Left lung (tissue), 4 donors: ENCODE measurements at regions not wholly inside any gene's neighbourhood (a gene's known extent, or its start where the extent isn't known, plus 50 kb on each side); places are given as distances from the start of the nearest gene placed in this dataset.
"Not testable (repeated sequence)": the region's sequence is repeated elsewhere in the genome, so short reads cannot be mapped to it uniquely, and the experiment has no call there.

Source experiments
- ATAC-seq: fragments of 200-7000 bp; cut with Tn5 transposase; one replicate; pipeline ENCODE4 v1.9.1; 2020; ENCODE audit warnings: moderate library complexity
- DNase-seq, 4 donors: peaks; one replicate each; pipeline ENCODE4 v3.0.0-alpha.2; 2013 to 2020
- H3K27ac ChIP-seq, 2 donors: fragments of 200-600 bp; sonication (generic) in 1 of 2; one replicate each; pipeline versions ENCODE4 v1.5.0 to v1.8.0; 2020 to 2021
- H3K27me3 ChIP-seq, 2 donors: fragments of 200-600 bp; sonication (generic) in 1 of 2; one replicate each; pipeline versions ENCODE4 v1.5.0 to v1.8.0; 2020 to 2021
- H3K36me3 ChIP-seq, 2 donors: fragments of 200-600 bp; sonication (generic) in 1 of 2; one replicate each; pipeline versions ENCODE4 v1.5.0 to v1.8.0; 2020 to 2021
- H3K4me1 ChIP-seq, 2 donors: fragments of 200-600 bp; one replicate each; pipeline ENCODE4 v1.8.0; 2021
- H3K4me3 ChIP-seq, 2 donors: fragments of 200-600 bp; sonication (generic) in 1 of 2; one replicate each; pipeline versions ENCODE4 v1.5.0 to v1.8.0; 2020 to 2021; ENCODE audit warnings: mild to moderate bottlenecking in 1 of 2
- H3K9me3 ChIP-seq, 2 donors: fragments of 200-600 bp; sonication (generic) in 1 of 2; one replicate each; pipeline versions ENCODE4 v1.5.0 to v1.8.0; 2020 to 2021
- CTCF ChIP-seq, 2 donors: fragments of 200-600 bp; sonication (generic) in 1 of 2; IDR thresholded peaks; one replicate each; pipeline versions ENCODE4 v1.5.0 to v1.8.0; 2021; ENCODE audit warnings: antibody characterized with exemption in 2 of 2
- intact Hi-C, 2 donors: fragments of 100-400 bp; cut with DNase I; formaldehyde crosslinking; loops; one replicate each; pipeline versions ENCODE4 v1.11.2 to v1.14.2; 2022
- donor health status: DM: no; HTN: yes; CAD: no.
- donor health status: DM: no; HTN: no; CAD: no.

- no peak overlapping the region for H3K27ac ChIP-seq
- no peaks in the 10 kb centered on the region for H3K9me3 ChIP-seq
- DNase-seq: no peak
- H3K27me3 ChIP-seq: no peaks in the 10 kb centered on the region
- TF ChIP-seq CTCF (IDR thresholded peaks at IDR 0.05): no peak
- no peak overlapping the region for H3K4me3 ChIP-seq
- ATAC-seq: no peak
- intact Hi-C loops: no loop called here
- H3K36me3 ChIP-seq: no peaks in the 10 kb centered on the region
- no peaks in the 10 kb centered on the region for H3K4me1 ChIP-seq
Observed at GRCh38 chr3:27025718-27026117, 343.5 kb downstream of the NEK10 start.

GRCh38 chr3:27031476-27031875 lies 337.7 kb downstream of the NEK10 start:
- H3K4me1 ChIP-seq: no peaks in the 10 kb centered on the region
- no peaks in the 10 kb centered on the region for H3K9me3 ChIP-seq
- H3K4me3 ChIP-seq: no peak overlapping the region
- ATAC-seq: no peak
- no peaks in the 10 kb centered on the region for H3K27me3 ChIP-seq
- no peak for DNase-seq
- no peaks in the 10 kb centered on the region for H3K36me3 ChIP-seq
- no peak for TF ChIP-seq CTCF (IDR thresholded peaks at IDR 0.05)
- H3K27ac ChIP-seq: no peak overlapping the region
- intact Hi-C loops: no loop called here

DNA sequence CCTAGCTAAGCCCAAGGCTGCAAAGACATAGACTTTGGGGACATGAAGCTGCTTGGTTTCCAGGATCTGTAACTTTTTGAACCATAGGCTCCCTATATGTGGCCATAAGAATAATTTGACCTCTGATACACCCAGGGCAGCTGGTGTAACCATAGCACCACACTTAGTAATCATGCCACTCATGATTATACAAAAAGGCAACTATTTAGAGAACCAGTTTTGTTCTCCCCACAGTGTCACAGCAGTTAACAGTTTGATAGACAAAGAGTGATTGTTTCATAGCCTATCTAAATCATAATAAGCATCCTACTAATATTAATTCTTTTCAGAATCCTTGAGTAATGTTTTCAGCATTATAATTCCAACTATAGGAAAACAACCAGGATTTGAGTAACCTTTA lies 334.9 kb downstream of the NEK10 start:
- ATAC-seq (no peak), DNase-seq (no peak)
- Histone ChIP-seq H3K4me3 (no peak overlapping the region), H3K36me3 (no peaks in the 10 kb centered on the region), H3K27me3 (no peaks in the 10 kb centered on the region), H3K9me3 (no peaks in the 10 kb centered on the region), H3K27ac (no peak overlapping the region), H3K4me1 (no peaks in the 10 kb centered on the region)
- TF ChIP-seq CTCF (IDR thresholded peaks at IDR 0.05): no peak
- intact Hi-C loops: no loop called here

DNA sequence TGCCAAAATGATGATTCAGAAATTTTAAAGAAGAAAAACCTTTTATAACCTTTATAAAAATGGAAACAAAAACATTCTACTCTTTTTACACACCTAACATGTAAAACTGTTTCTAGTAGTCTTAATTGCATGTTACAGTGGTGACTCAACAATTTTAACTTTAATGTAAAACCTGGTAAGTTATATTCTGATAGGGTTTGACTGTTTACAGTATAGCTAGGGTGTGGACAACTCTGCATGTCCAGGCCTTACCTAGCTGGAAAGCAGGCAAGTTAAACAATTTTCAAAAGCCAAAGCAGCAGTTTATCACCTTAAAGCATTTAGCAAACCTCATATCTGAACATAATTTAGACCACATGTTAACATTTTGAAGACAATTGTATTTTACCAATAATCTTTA lies 328.5 kb downstream of the NEK10 start:
- Histone ChIP-seq H3K36me3 (no peaks in the 10 kb centered on the region), H3K9me3 (no peaks in the 10 kb centered on the region), H3K27me3 (no peaks in the 10 kb centered on the region), H3K4me3 (no peak overlapping the region), H3K4me1 (no peaks in the 10 kb centered on the region), H3K27ac (no peak overlapping the region)
- ATAC-seq (no peak), DNase-seq (no peak)
- intact Hi-C loops: no loop called here
- TF ChIP-seq CTCF (IDR thresholded peaks at IDR 0.05): no peak

GRCh38 chr3:27042541-27042940 lies 326.6 kb downstream of the NEK10 start:
- H3K27me3 ChIP-seq, DNase-seq, H3K4me3 ChIP-seq, intact Hi-C loops, H3K9me3 ChIP-seq, ATAC-seq, H3K36me3 ChIP-seq, H3K27ac ChIP-seq, H3K4me1 ChIP-seq: not testable (repeated sequence)

- intact Hi-C loops: no loop called here
- no peaks in the 10 kb centered on the region for H3K4me1 ChIP-seq
- H3K27ac ChIP-seq: no peak overlapping the region
- no peaks in the 10 kb centered on the region for H3K9me3 ChIP-seq
- H3K27me3 ChIP-seq: no peaks in the 10 kb centered on the region
- H3K36me3 ChIP-seq: no peaks in the 10 kb centered on the region
- H3K4me3 ChIP-seq: no peak overlapping the region
- DNase-seq (no peak), ATAC-seq (no peak)
- TF ChIP-seq CTCF (IDR thresholded peaks at IDR 0.05): no peak
Observed at GRCh38 chr3:27043328-27043955, 325.7 kb downstream of the NEK10 start.
